ENCODE measurements at regions not wholly inside any gene's neighbourhood (a gene's known extent, or its start where the extent isn't known, plus 50 kb on each side); places are given as distances from the start of the nearest gene placed in this dataset.

DNA sequence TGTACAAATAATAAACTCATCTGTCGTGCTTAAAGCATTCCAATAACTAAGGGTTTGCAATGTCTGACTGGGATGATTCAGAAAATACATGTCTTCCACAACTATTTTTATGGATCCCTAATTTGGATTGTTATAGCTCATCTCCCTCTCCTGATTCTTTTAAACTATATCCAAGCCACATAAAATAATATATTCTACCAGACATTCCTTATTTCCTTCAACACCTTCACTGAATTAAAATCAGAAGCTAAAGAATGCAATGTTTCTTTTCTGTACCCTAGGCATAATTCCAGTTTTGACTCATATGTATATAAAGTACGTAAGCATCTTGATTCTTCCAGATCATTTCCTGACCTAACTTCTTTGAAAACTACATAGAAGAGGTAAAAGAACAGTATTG lies 420.4 kb downstream of the EFNB2 start:
- H3K9me3 ChIP-seq (replicated peaks in 1 of 2; ENCODE audit: control insufficient read depth in 2 of 2, insufficient read depth in 1 of 2, low read depth in 1 of 2, low read length in 2 of 2) = no peaks in the 10 kb centered on the region
- H2BK120ac ChIP-seq (ENCODE audit: low read depth, low read length) = no peak overlapping the region
- no peaks in the 10 kb centered on the region for H3K79me1 ChIP-seq (ENCODE audit: low read depth, low read length)
- H3K4me1 ChIP-seq (ENCODE audit: control insufficient read depth in 2 of 2, insufficient read depth in 1 of 2, low read depth in 1 of 2, low read length in 2 of 2) = peaks cover 9 to 15% of the 10 kb centered on the region in 2 donors
- H4K91ac ChIP-seq (ENCODE audit: low read depth, low read length, poor library complexity) = no peak overlapping the region
- no peaks in the 10 kb centered on the region for H3K27me3 ChIP-seq (ENCODE audit: control insufficient read depth in 3 of 3, insufficient read depth in 3 of 3, low read depth in 1 of 3, low read length in 3 of 3)
- no peak overlapping the region for H3K9ac ChIP-seq (ENCODE audit: low read depth, low read length, poor library complexity)
- no peak overlapping the region for H3K4me3 ChIP-seq (ENCODE audit: low read length in 2 of 2)
- H2BK15ac ChIP-seq (ENCODE audit: low read length) = no peak overlapping the region
- no peak overlapping the region for H3K4me2 ChIP-seq (ENCODE audit: insufficient read depth, low read length, poor library complexity, severe bottlenecking)
- H2AFZ ChIP-seq (ENCODE audit: low read length) = no peak overlapping the region
- WGBS, 2 donors (ENCODE audit: extremely low coverage in 2 of 2, insufficient read length in 2 of 2, insufficient replicate concordance in 1 of 2) = no CpG with 5 or more reads among the region's 2 CpGs
- H3K18ac ChIP-seq (ENCODE audit: low read length) = no peak overlapping the region
- no peak overlapping the region for H3K23ac ChIP-seq (ENCODE audit: low read depth, low read length, poor library complexity)
- no peak overlapping the region for H3K4ac ChIP-seq (ENCODE audit: low read length)
- H3K14ac ChIP-seq (ENCODE audit: low read length) = no peak overlapping the region
- DNase-seq (ENCODE audit: low spot score) = no peak
- H4K8ac ChIP-seq (ENCODE audit: low read depth, low read length) = no peak overlapping the region
- no peak overlapping the region for H2AK5ac ChIP-seq (ENCODE audit: low read depth, low read length)
- no peaks in the 10 kb centered on the region for H3K36me3 ChIP-seq (replicated peaks in 1 of 2; ENCODE audit: control insufficient read depth in 2 of 2, insufficient read depth in 2 of 2, low read length in 2 of 2)
- H3K27ac ChIP-seq (replicated peaks; ENCODE audit: low read length) = no peak overlapping the region
- H2BK5ac ChIP-seq (ENCODE audit: low read length) = no peak overlapping the region
- no peak overlapping the region for H2BK12ac ChIP-seq (ENCODE audit: low read length)

DNA sequence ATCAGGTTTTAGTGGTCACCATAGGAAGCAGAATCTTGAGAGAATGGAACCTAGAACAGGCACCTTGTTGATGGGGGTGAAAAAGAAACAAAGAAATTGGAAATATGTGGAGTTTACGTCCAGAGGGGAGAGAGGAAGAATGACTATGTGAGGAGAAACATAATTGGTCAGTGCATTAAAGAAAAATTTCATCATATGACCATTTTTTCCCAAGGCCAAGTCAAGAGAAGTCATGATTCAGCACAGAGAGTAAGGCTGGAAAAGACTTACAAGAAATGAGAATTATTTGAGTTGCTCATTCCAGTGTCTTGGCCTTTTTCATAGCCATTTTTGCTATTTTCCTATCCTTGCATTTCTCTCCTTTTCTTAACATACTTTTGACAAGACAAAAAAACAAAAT lies 421.7 kb downstream of the EFNB2 start:
- no peak overlapping the region for H3K27ac ChIP-seq (replicated peaks; ENCODE audit: low read length)
- H3K4me1 ChIP-seq (ENCODE audit: control insufficient read depth in 2 of 2, insufficient read depth in 1 of 2, low read depth in 1 of 2, low read length in 2 of 2) = peaks cover 4 to 8% of the 10 kb centered on the region in 2 donors
- no CpG with 5 or more reads among the region's 1 CpG for WGBS, 2 donors (ENCODE audit: extremely low coverage in 2 of 2, insufficient read length in 2 of 2, insufficient replicate concordance in 1 of 2)

DNA sequence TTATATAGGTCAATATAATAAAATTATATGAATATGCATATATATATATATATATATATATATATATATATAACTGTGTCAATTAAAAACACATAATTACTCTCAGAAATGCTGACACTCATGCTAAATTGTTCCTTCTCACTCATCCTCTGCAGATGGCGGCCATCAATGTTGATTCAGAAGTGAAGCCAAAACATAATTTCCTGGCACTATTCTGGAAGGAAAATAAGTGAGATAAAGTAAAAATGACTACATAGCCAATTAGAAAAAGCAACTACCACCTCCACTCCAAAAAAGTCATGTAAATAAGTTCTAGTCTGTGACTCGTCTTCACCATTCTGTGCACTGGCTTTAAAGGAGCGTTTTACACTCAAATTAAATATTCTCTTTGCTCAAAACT lies 423.3 kb downstream of the EFNB2 start:
- no peak overlapping the region for H2BK15ac ChIP-seq (ENCODE audit: low read length)
- H3K36me3 ChIP-seq (replicated peaks in 1 of 2; ENCODE audit: control insufficient read depth in 2 of 2, insufficient read depth in 2 of 2, low read length in 2 of 2) = no peaks in the 10 kb centered on the region
- no peak overlapping the region for H3K9ac ChIP-seq (ENCODE audit: low read depth, low read length, poor library complexity)
- no peak overlapping the region for H4K8ac ChIP-seq (ENCODE audit: low read depth, low read length)
- no peak overlapping the region for H3K27ac ChIP-seq (replicated peaks; ENCODE audit: low read length)
- no peak for DNase-seq (ENCODE audit: low spot score)
- no peaks in the 10 kb centered on the region for H3K9me3 ChIP-seq (replicated peaks in 1 of 2; ENCODE audit: control insufficient read depth in 2 of 2, insufficient read depth in 1 of 2, low read depth in 1 of 2, low read length in 2 of 2)
- H3K4me1 ChIP-seq (ENCODE audit: control insufficient read depth in 2 of 2, insufficient read depth in 1 of 2, low read depth in 1 of 2, low read length in 2 of 2) = peaks cover 0 to 2% of the 10 kb centered on the region in 2 donors
- H3K4ac ChIP-seq (ENCODE audit: low read length) = no peak overlapping the region
- no peak overlapping the region for H2BK12ac ChIP-seq (ENCODE audit: low read length)
- no peak overlapping the region for H2AK5ac ChIP-seq (ENCODE audit: low read depth, low read length)
- no peak overlapping the region for H3K4me3 ChIP-seq (ENCODE audit: low read length in 2 of 2)
- no peak overlapping the region for H3K4me2 ChIP-seq (ENCODE audit: insufficient read depth, low read length, poor library complexity, severe bottlenecking)
- no CpG with 5 or more reads among the region's 3 CpGs for WGBS, 2 donors (ENCODE audit: extremely low coverage in 2 of 2, insufficient read length in 2 of 2, insufficient replicate concordance in 1 of 2)
- H2BK120ac ChIP-seq (ENCODE audit: low read depth, low read length) = no peak overlapping the region
- no peak overlapping the region for H3K18ac ChIP-seq (ENCODE audit: low read length)
- H4K91ac ChIP-seq (ENCODE audit: low read depth, low read length, poor library complexity) = no peak overlapping the region
- no peak overlapping the region for H3K23ac ChIP-seq (ENCODE audit: low read depth, low read length, poor library complexity)
- no peak overlapping the region for H2AFZ ChIP-seq (ENCODE audit: low read length)
- no peak overlapping the region for H2BK5ac ChIP-seq (ENCODE audit: low read length)
- H3K27me3 ChIP-seq (ENCODE audit: control insufficient read depth in 3 of 3, insufficient read depth in 3 of 3, low read depth in 1 of 3, low read length in 3 of 3) = no peaks in the 10 kb centered on the region
- H3K14ac ChIP-seq (ENCODE audit: low read length) = no peak overlapping the region
- H3K79me1 ChIP-seq (ENCODE audit: low read depth, low read length) = no peaks in the 10 kb centered on the region

More for the DNA sequence above, 421.7 kb downstream of the EFNB2 start:
- H3K4me2 ChIP-seq (ENCODE audit: insufficient read depth, low read length, poor library complexity, severe bottlenecking) = no peak overlapping the region
- H3K27me3 ChIP-seq (ENCODE audit: control insufficient read depth in 3 of 3, insufficient read depth in 3 of 3, low read depth in 1 of 3, low read length in 3 of 3) = no peaks in the 10 kb centered on the region
- H3K79me1 ChIP-seq (ENCODE audit: low read depth, low read length) = no peaks in the 10 kb centered on the region
- no peak overlapping the region for H2BK12ac ChIP-seq (ENCODE audit: low read length)
- no peaks in the 10 kb centered on the region for H3K36me3 ChIP-seq (replicated peaks in 1 of 2; ENCODE audit: control insufficient read depth in 2 of 2, insufficient read depth in 2 of 2, low read length in 2 of 2)
- no peak overlapping the region for H3K4me3 ChIP-seq (ENCODE audit: low read length in 2 of 2)
- H2BK15ac ChIP-seq (ENCODE audit: low read length) = no peak overlapping the region
- no peak overlapping the region for H3K18ac ChIP-seq (ENCODE audit: low read length)
- H3K23ac ChIP-seq (ENCODE audit: low read depth, low read length, poor library complexity) = no peak overlapping the region
- no peak overlapping the region for H3K9ac ChIP-seq (ENCODE audit: low read depth, low read length, poor library complexity)
- no peak overlapping the region for H2BK120ac ChIP-seq (ENCODE audit: low read depth, low read length)
- H3K4ac ChIP-seq (ENCODE audit: low read length) = no peak overlapping the region
- DNase-seq (ENCODE audit: low spot score) = no peak
- no peak overlapping the region for H3K14ac ChIP-seq (ENCODE audit: low read length)
- H4K8ac ChIP-seq (ENCODE audit: low read depth, low read length) = no peak overlapping the region
- H2AK5ac ChIP-seq (ENCODE audit: low read depth, low read length) = no peak overlapping the region
- no peak overlapping the region for H2BK5ac ChIP-seq (ENCODE audit: low read length)
- H3K9me3 ChIP-seq (replicated peaks in 1 of 2; ENCODE audit: control insufficient read depth in 2 of 2, insufficient read depth in 1 of 2, low read depth in 1 of 2, low read length in 2 of 2) = no peaks in the 10 kb centered on the region
- no peak overlapping the region for H2AFZ ChIP-seq (ENCODE audit: low read length)
- H4K91ac ChIP-seq (ENCODE audit: low read depth, low read length, poor library complexity) = no peak overlapping the region

DNA sequence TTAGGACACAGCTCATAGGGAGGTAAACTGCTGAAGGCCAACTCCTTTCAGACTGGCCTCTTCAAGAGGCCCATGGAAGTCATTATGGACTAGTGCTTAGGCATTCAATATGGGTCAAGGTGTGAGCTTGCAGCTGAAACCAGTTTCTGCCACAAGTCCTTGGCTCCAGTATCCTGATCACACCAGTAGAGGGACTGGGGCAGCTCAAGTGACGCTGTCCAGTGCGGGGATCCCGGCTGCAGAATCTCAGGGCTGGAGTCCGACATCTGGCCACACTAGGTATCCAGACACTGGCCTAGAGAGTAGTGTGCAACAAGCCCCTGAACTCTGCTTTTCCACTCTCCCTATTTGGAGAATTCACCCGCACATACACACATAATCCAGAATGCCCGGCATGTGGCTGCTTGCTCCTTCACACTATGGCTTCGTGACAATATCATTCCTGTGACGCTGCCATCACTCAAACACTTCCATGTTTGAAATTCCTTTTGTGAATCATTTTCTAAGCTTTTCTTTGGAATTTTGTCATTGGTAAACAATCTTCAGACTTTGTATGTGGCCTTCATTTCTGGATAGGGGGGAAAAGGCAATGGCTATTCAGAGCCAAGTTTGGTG lies 425.1 kb downstream of the EFNB2 start:
- H4K8ac ChIP-seq (ENCODE audit: low read depth, low read length) = no peak overlapping the region
- H3K4me1 ChIP-seq (ENCODE audit: control insufficient read depth in 2 of 2, insufficient read depth in 1 of 2, low read depth in 1 of 2, low read length in 2 of 2) = peaks cover 0 to 6% of the 10 kb centered on the region in 2 donors
- no peak overlapping the region for H2AK5ac ChIP-seq (ENCODE audit: low read depth, low read length)
- no peaks in the 10 kb centered on the region for H3K27me3 ChIP-seq (ENCODE audit: control insufficient read depth in 3 of 3, insufficient read depth in 3 of 3, low read depth in 1 of 3, low read length in 3 of 3)
- no peak overlapping the region for H3K18ac ChIP-seq (ENCODE audit: low read length)
- DNase-seq (ENCODE audit: low spot score) = no peak
- peaks cover 0 to 4% of the 10 kb centered on the region in 2 donors for H3K9me3 ChIP-seq (replicated peaks in 1 of 2; ENCODE audit: control insufficient read depth in 2 of 2, insufficient read depth in 1 of 2, low read depth in 1 of 2, low read length in 2 of 2)
- no peak overlapping the region for H2AFZ ChIP-seq (ENCODE audit: low read length)
- H4K91ac ChIP-seq (ENCODE audit: low read depth, low read length, poor library complexity) = no peak overlapping the region
- WGBS, 2 donors (ENCODE audit: extremely low coverage in 2 of 2, insufficient read length in 2 of 2, insufficient replicate concordance in 1 of 2) = no CpG with 5 or more reads among the region's 8 CpGs
- H2BK120ac ChIP-seq (ENCODE audit: low read depth, low read length) = no peak overlapping the region
- no peak overlapping the region for H3K9ac ChIP-seq (ENCODE audit: low read depth, low read length, poor library complexity)
- H2BK15ac ChIP-seq (ENCODE audit: low read length) = no peak overlapping the region
- H3K27ac ChIP-seq (replicated peaks; ENCODE audit: low read length) = no peak overlapping the region
- no peak overlapping the region for H3K4me3 ChIP-seq (ENCODE audit: low read length in 2 of 2)
- H2BK12ac ChIP-seq (ENCODE audit: low read length) = no peak overlapping the region
- H3K14ac ChIP-seq (ENCODE audit: low read length) = no peak overlapping the region
- no peak overlapping the region for H2BK5ac ChIP-seq (ENCODE audit: low read length)
- no peak overlapping the region for H3K23ac ChIP-seq (ENCODE audit: low read depth, low read length, poor library complexity)
- H3K36me3 ChIP-seq (replicated peaks in 1 of 2; ENCODE audit: control insufficient read depth in 2 of 2, insufficient read depth in 2 of 2, low read length in 2 of 2) = no peaks in the 10 kb centered on the region
- no peaks in the 10 kb centered on the region for H3K79me1 ChIP-seq (ENCODE audit: low read depth, low read length)
- H3K4ac ChIP-seq (ENCODE audit: low read length) = no peak overlapping the region
- no peak overlapping the region for H3K4me2 ChIP-seq (ENCODE audit: insufficient read depth, low read length, poor library complexity, severe bottlenecking)

Measured in neuronal stem cell (in vitro differentiated cells).